SK-N-MC (cell line): ENCODE measurements at regions not wholly inside any gene's neighbourhood (a gene's known extent, or its start where the extent isn't known, plus 50 kb on each side); places are given as distances from the start of the nearest gene placed in this dataset.

ENCODE experiments used
- EZH2 ChIP-seq: fragments of 200-600 bp; sonication (generic); IDR thresholded peaks from one replicate; pipeline ENCODE4 v1.6.1; 2017; ENCODE audit warnings: antibody characterized with exemption
- FOXP2 ChIP-seq: optimal IDR thresholded peaks from 2 replicates; pipeline ENCODE3; 2011; ENCODE audit warnings: mild to moderate bottlenecking, moderate library complexity; ENCODE audit not compliant: insufficient read depth; ENCODE audit errors: extremely low read length, control extremely low read depth
- POLR2AphosphoS5 ChIP-seq: IDR thresholded peaks from 2 replicates; pipeline ENCODE4 v1.6.1; 2012; ENCODE audit warnings: mild to moderate bottlenecking, low read depth, low read length, borderline replicate concordance

DNA sequence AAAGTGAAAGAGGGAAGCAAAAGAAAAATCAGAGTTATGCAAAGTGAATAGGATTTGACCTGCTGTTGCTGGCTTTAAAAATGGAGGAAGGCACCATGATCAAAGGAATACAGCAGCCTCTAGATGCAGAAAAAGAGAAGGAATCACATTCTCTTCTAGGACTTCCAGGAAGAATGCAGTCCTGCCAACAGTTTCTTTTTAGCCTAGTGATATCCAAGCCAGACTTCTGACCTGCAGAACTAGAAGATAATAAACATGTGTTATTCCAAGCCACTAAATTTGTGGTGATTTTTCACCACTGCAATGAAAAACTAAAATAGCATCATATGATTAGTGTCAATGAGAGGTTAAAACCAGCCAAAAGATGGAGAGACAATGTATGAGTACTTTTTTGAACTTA lies 101.9 kb upstream of the ADAMTS5 start:
- no peak for TF ChIP-seq POLR2AphosphoS5
- TF ChIP-seq EZH2 = no peak
- no peak for TF ChIP-seq FOXP2
